SU-DHL-6 (cell line): ENCODE measurements at regions not wholly inside any gene's neighbourhood (a gene's known extent, or its start where the extent isn't known, plus 50 kb on each side); places are given as distances from the start of the nearest gene placed in this dataset.

Source experiments
- EZH2phosphoT487 ChIP-seq: fragments of 200-600 bp; sonication (generic), shearing (Covaris generic); conservative IDR thresholded peaks from 2 replicates; pipeline ENCODE4 v1.6.1; 2018; ENCODE audit warnings: mild to moderate bottlenecking, antibody characterized with exemption, low read length, moderate library complexity, mixed read lengths
- TF ChIP-seq, protein P1 (sequence below): fragments of 200-600 bp; sonication (generic); IDR thresholded peaks from one replicate; pipeline ENCODE4 v1.5.1; 2017; ENCODE audit warnings: antibody characterized with exemption, mild to moderate bottlenecking, low read length, moderate library complexity; ENCODE audit not compliant: insufficient read depth, poor library complexity, severe bottlenecking

DNA sequence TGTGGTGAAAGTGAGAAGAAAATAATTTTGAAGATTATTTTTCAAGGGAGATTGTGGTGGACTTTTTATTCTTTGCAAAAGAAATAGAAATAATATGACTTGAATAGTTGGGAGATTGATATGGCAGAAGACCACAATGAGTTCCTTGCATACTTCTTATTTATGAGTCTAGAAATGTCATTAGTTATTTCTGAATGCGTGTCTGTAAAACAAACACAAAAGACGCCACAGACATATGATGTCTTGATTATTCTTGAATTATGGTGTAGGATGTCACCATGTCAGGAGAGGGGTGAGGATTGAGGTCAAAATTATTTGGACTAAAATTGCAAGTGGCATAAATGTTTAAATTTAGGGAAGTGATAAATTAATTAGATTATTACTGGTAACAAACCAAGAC is 440.7 kb upstream of the PDE3A start:
- no peak for TF ChIP-seq EZH2phosphoT487
- TF ChIP-seq, protein P1, sequence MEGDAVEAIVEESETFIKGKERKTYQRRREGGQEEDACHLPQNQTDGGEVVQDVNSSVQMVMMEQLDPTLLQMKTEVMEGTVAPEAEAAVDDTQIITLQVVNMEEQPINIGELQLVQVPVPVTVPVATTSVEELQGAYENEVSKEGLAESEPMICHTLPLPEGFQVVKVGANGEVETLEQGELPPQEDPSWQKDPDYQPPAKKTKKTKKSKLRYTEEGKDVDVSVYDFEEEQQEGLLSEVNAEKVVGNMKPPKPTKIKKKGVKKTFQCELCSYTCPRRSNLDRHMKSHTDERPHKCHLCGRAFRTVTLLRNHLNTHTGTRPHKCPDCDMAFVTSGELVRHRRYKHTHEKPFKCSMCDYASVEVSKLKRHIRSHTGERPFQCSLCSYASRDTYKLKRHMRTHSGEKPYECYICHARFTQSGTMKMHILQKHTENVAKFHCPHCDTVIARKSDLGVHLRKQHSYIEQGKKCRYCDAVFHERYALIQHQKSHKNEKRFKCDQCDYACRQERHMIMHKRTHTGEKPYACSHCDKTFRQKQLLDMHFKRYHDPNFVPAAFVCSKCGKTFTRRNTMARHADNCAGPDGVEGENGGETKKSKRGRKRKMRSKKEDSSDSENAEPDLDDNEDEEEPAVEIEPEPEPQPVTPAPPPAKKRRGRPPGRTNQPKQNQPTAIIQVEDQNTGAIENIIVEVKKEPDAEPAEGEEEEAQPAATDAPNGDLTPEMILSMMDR = no peak
